HFF-Myc (cell line): ENCODE measurements at regions not wholly inside any gene's neighbourhood (a gene's known extent, or its start where the extent isn't known, plus 50 kb on each side); places are given as distances from the start of the nearest gene placed in this dataset.
"Not testable (repeated sequence)": the region's sequence is repeated elsewhere in the genome, so short reads cannot be mapped to it uniquely, and the experiment has no call there.

Experiments used
- DNase-seq: peaks from one replicate; pipeline ENCODE4 v3.0.0-alpha.2; 2011; ENCODE audit warnings: low read depth; ENCODE audit errors: extremely low read depth
- H3K4me3 ChIP-seq: replicated peaks from 2 replicates; pipeline ENCODE4 v1.5.1; 2011; ENCODE audit warnings: low read depth, mild to moderate bottlenecking, control low read depth, low read length
- CTCF ChIP-seq: IDR thresholded peaks from 2 replicates; pipeline ENCODE4 v1.5.1; 2012; ENCODE audit warnings: mild to moderate bottlenecking, low read depth, low read length, control low read depth; ENCODE audit errors: missing control alignments

- no peak overlapping the region for H3K4me3 ChIP-seq
- DNase-seq: no peak
- TF ChIP-seq CTCF: no peak
Measured at GRCh38 chr16:58859958-58860669, 126.0 kb upstream of the GOT2 start.

DNA sequence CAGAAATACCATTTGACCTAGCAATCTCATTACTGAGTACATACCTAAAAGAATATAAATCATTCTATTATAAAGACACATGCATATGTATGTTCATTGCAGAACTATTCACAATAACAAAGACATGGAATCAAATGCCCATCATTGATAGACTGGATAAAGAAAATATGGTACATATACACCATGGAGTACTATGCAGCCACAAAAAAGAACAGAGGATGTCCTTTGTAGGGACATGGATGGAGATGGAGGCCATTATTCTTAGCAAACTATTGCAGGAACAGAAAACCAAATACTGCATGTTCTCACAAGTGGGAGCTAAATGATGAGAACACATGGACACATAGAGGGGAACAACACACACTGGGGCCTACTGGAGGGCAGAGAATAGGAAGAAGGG, 124.5 kb upstream of the GOT2 start:
- not testable (repeated sequence) for H3K4me3 ChIP-seq, DNase-seq

DNA sequence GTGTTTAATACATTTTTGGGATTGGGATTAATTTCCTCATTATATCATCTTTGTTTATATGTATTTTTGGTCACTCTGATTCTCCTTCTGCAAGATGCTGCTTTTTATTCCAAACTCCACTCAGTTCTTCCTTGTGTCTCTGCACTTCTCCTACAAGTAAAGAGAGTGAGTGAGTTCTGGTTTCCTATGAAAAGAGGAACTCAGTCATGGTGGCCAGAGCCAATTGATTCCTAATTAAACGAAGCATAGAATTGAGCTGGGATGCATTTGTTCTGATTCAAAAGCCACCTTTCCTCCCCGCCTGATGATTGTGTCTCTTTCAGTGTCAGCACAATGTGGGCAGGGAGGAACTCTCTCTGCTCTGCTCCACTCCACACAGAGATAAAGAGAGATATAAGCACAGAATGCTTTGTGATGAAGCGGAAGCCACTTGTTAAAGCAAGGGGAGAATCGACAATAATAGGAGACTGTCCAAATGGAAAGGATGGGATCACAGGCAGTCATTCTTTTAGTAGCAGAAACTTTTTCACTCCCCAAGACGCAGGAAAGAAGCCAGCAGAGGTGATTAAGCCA, 121.3 kb upstream of the GOT2 start:
- TF ChIP-seq CTCF: no peak
- no peak for DNase-seq
- no peak overlapping the region for H3K4me3 ChIP-seq

- TF ChIP-seq CTCF: no peak
- no peak for DNase-seq
- H3K4me3 ChIP-seq: no peak overlapping the region
Measured at GRCh38 chr16:58853854-58854791, 120.0 kb upstream of the GOT2 start.

- no peak for TF ChIP-seq CTCF
- no peak for DNase-seq
Measured at GRCh38 chr16:58850678-58851020, 116.5 kb upstream of the GOT2 start.

DNA sequence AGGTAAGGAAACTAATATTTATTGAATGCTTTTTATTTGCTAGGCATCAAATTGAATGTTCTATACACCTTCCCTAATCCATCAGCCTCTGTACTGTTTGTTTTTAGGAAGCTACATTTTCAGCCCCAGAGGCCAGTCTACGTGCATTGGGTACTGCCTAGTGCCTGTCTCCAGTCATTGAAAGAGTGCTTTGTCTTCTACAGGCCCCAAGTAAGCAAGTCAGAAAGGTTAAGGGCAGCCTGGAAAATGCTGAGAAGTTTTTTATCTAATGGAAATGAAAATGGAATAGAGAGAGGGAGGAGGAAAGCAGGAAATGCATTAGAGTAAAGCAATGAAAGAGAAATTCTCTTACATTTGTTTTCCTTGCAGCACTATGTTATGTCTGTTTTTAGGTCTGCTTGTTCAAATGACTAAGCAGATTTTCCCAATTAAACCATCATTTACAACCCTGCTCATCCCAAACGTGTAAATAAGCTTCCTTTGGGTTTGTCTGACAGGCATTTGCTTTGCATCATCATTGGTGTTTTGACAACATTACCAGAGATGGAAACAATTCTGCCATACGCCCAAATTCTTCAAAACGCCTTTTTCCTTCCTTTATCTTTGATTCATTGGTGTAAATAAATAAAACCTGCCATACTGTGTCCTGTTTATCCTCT, 116.0 kb upstream of the GOT2 start:
- no peak for DNase-seq
- no peak for TF ChIP-seq CTCF
- no peak overlapping the region for H3K4me3 ChIP-seq

More at GRCh38 chr16:58850678-58851020, 116.5 kb upstream of the GOT2 start:
- H3K4me3 ChIP-seq: no peak overlapping the region

- no peak overlapping the region for H3K4me3 ChIP-seq
- DNase-seq: no peak
- no peak for TF ChIP-seq CTCF
Measured at GRCh38 chr16:58848662-58849002, 114.5 kb upstream of the GOT2 start.
